ENCODE measurements at regions not wholly inside any gene's neighbourhood (a gene's known extent, or its start where the extent isn't known, plus 50 kb on each side); places are given as distances from the start of the nearest gene placed in this dataset.
"Not testable (repeated sequence)": the region's sequence is repeated elsewhere in the genome, so short reads cannot be mapped to it uniquely, and the experiment has no call there.

GRCh38 chr11:81187033-81187432 is 1546.6 kb downstream of the FAM181B start:
- H3K4me2 ChIP-seq (ENCODE audit: insufficient read depth in 1 of 2, low read depth in 2 of 2, low read length in 2 of 2); H3K27me3 ChIP-seq (replicated peaks in 1 of 4; ENCODE audit: control insufficient read depth in 3 of 4, extremely low read depth in 1 of 4, insufficient read depth in 3 of 4, low read length in 3 of 4); H2BK120ac ChIP-seq (replicated peaks; ENCODE audit: low read depth, low read length); H2BK12ac ChIP-seq (ENCODE audit: low read depth, low read length); H2AK5ac ChIP-seq (ENCODE audit: low read depth, low read length); H3K56ac ChIP-seq (replicated peaks; ENCODE audit: insufficient read length, low read depth, low read length); H3K9ac ChIP-seq (replicated peaks in 1 of 4; ENCODE audit: extremely low read depth in 1 of 4, low read depth in 3 of 4, low read length in 3 of 4); H4K5ac ChIP-seq (ENCODE audit: insufficient read length, low read depth, low read length); H2BK20ac ChIP-seq (ENCODE audit: low read length); FAIRE-seq; DNase-seq (ENCODE audit: low read depth in 1 of 2, low spot score in 2 of 2); H3K36me3 ChIP-seq (ENCODE audit: control insufficient read depth in 2 of 4, insufficient read depth in 4 of 4, low read length in 3 of 4); H3K23ac ChIP-seq (ENCODE audit: insufficient read length); H3K4ac ChIP-seq (replicated peaks; ENCODE audit: insufficient read length, low read depth, low read length); H4K20me1 ChIP-seq (replicated peaks in 1 of 2; ENCODE audit: control insufficient read depth in 1 of 2, insufficient read depth in 2 of 2, low read length in 2 of 2); H4K91ac ChIP-seq (replicated peaks; ENCODE audit: insufficient read length, low read length); POLR2A ChIA-PET (ENCODE audit: partially characterized antibody); H4K8ac ChIP-seq (ENCODE audit: extremely low read depth, insufficient read depth, low read length); H2AFZ ChIP-seq (ENCODE audit: low read length); H3K27ac ChIP-seq (ENCODE audit: low read depth, low read length); H3K4me3 ChIP-seq (ENCODE audit: extremely low read depth in 1 of 4, insufficient read depth in 2 of 4, low read depth in 3 of 4, low read length in 4 of 4); H2BK5ac ChIP-seq (ENCODE audit: low read depth, low read length); H3K23me2 ChIP-seq (ENCODE audit: low read depth, low read length); H3K14ac ChIP-seq (ENCODE audit: insufficient read length); H2BK15ac ChIP-seq (ENCODE audit: low read length); H3K79me1 ChIP-seq (ENCODE audit: low read depth, low read length); H3K79me2 ChIP-seq (ENCODE audit: control insufficient read depth in 1 of 2, insufficient read depth in 2 of 2, low read length in 2 of 2); H3K18ac ChIP-seq (ENCODE audit: extremely low read depth, low read length); H3K4me1 ChIP-seq (replicated peaks in 1 of 4; ENCODE audit: control insufficient read depth in 3 of 4, insufficient read depth in 4 of 4, low read length in 3 of 4); H3K9me3 ChIP-seq (ENCODE audit: insufficient read depth in 2 of 2, low read depth in 1 of 2, low read length in 1 of 2): not testable (repeated sequence)
- 99% methylated on average over 7 of the region's 7 CpGs; no CpG with 5 or more reads in 1 of the 2 experiments for WGBS, 2 experiments (ENCODE audit: extremely low coverage in 1 of 2, insufficient coverage in 1 of 2, insufficient read length in 1 of 2, insufficient replicate concordance in 2 of 2, low coverage in 1 of 2, low lambda C conversion rate in 2 of 2, missing lambda C conversion rate in 1 of 2)
- CTCF ChIA-PET (ENCODE audit: partially characterized antibody): interaction anchor here (0.7 to 1.2 kb wide), 2 partner anchors 21 to 71 kb away, joined by 3 read pairs; no protein-coding TSS in a partner anchor
- TF ChIP-seq EP300 (IDR thresholded peaks at IDR 0.05; ENCODE audit: borderline replicate concordance in 1 of 2, low read depth in 2 of 2, low read length in 2 of 2): peak in 1 of 2 experiments; percentile 56; a peak in 1 of 3 replicates

All from H1 (cell line).